Cardiac fibroblast (primary cell): ENCODE measurements at regions not wholly inside any gene's neighbourhood (a gene's known extent, or its start where the extent isn't known, plus 50 kb on each side); places are given as distances from the start of the nearest gene placed in this dataset.

Experiments
- DNase-seq, 2 donors: peaks; one replicate each; pipeline versions ENCODE4 v3.0.0 to v3.0.0-alpha.2; 2010; ENCODE audit warnings: low read depth in 2 of 2
- H3K4me3 ChIP-seq, 2 donors: replicated peaks in 1 of 2; 1 replicate in 1 of 2; 2 replicates in 1 of 2; pipeline ENCODE4 v1.5.1; 2011; ENCODE audit warnings: low read depth in 2 of 2, low read length in 2 of 2, mild to moderate bottlenecking in 2 of 2, moderate library complexity in 1 of 2
- CTCF ChIP-seq: IDR thresholded peaks from one replicate; pipeline ENCODE4 v1.5.1; 2011; ENCODE audit warnings: low read depth, mild to moderate bottlenecking, low read length, inconsistent platforms

DNA sequence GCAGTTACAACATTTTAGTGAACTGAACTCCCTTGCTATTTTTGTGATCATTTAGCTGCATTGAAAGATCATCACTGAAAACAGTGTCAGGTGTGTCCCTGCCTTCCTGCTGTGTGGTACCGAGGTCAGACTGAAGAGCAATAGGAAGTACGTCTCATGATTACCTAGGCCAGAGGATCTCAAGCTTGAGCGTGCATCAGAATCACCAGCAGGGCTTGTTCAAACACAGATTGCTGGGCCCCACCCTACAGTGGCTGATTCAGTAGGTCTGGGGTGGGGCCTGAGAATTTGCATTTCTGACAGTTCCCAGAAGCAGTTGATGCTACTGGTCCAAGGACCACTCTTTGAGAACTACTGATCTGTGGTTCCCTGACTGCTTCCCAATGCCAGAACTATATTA lies 159.6 kb downstream of the ACTL7B start:
- TF ChIP-seq CTCF, result no peak
- no peak for DNase-seq
- no peak overlapping the region for H3K4me3 ChIP-seq

GRCh38 chr9:108694170-108694569 lies 161.6 kb downstream of the ACTL7B start:
- DNase-seq, result no peak
- no peak for TF ChIP-seq CTCF
- no peak overlapping the region for H3K4me3 ChIP-seq

DNA sequence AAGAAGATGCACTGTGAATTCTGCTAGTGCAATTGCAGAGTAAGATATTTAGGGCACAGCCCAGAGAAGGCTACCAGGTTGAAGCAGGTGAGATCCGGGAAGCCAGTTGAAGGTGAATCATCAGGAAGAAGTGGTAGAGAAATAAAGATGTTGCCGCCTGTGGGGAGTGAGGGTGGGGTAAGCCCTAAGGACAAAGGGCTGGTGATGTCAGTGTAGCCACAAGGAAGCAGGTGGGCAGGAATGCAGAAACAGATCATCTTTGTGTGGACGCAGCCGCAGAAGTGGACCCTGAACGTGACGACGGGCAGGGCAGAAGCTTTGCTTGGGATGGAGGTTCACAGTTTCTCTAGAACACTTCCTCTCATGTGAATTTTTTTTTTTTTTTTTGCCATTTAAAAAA lies 164.2 kb downstream of the ACTL7B start:
- no peak for DNase-seq
- TF ChIP-seq CTCF, result no peak
- H3K4me3 ChIP-seq, result no peak overlapping the region

GRCh38 chr9:108688676-108689075 lies 167.1 kb downstream of the ACTL7B start:
- H3K4me3 ChIP-seq, result no peak overlapping the region
- TF ChIP-seq CTCF, result no peak
- DNase-seq, result no peak

GRCh38 chr9:108688051-108688450 lies 167.7 kb downstream of the ACTL7B start:
- DNase-seq, result no peak
- TF ChIP-seq CTCF, result no peak

GRCh38 chr9:108687006-108687987 lies 168.5 kb downstream of the ACTL7B start:
- H3K4me3 ChIP-seq, result no peak overlapping the region
- DNase-seq, result peak; percentile 52 to 59
- no peak for TF ChIP-seq CTCF

More at GRCh38 chr9:108688051-108688450, 167.7 kb downstream of the ACTL7B start:
- H3K4me3 ChIP-seq, result no peak overlapping the region
